ENCODE measurements at regions not wholly inside any gene's neighbourhood (a gene's known extent, or its start where the extent isn't known, plus 50 kb on each side); places are given as distances from the start of the nearest gene placed in this dataset.

- no peaks in the 10 kb centered on the region for H3K36me3 ChIP-seq (ENCODE audit: control insufficient read depth, insufficient read depth, low read length)
- ChIA-PET POLR2A (no interaction called here), CTCF (interaction anchor here (0.6 kb wide), 1 partner anchor 382 kb away, joined by 4 read pairs; no protein-coding TSS in a partner anchor)
- no peak overlapping the region for H3K4me3 ChIP-seq (ENCODE audit: low read depth, low read length)
- no peak for TF ChIP-seq CTCF (IDR thresholded peaks at IDR 0.05; ENCODE audit: insufficient read depth, low read depth, low read length)
- DNase-seq (ENCODE audit: low read depth): no peak
- no peaks in the 10 kb centered on the region for H3K27me3 ChIP-seq (ENCODE audit: control insufficient read depth, insufficient read depth, low read length)
These were observed 947.6 kb upstream of the POT1 start for GRCh38 chr7:125877246-125877645.

GRCh38 chr7:125876431-125876830 lies 946.8 kb upstream of the POT1 start:
- Histone ChIP-seq H3K27me3 (ENCODE audit: control insufficient read depth, insufficient read depth, low read length) (no peaks in the 10 kb centered on the region), H3K36me3 (ENCODE audit: control insufficient read depth, insufficient read depth, low read length) (no peaks in the 10 kb centered on the region), H3K4me3 (ENCODE audit: low read depth, low read length) (no peak overlapping the region)
- CTCF ChIA-PET: no interaction called here
- DNase-seq (ENCODE audit: low read depth): no peak
- POLR2A ChIA-PET: no interaction called here
- no peak for TF ChIP-seq CTCF (IDR thresholded peaks at IDR 0.05; ENCODE audit: insufficient read depth, low read depth, low read length)

GRCh38 chr7:125871431-125871830 lies 941.8 kb upstream of the POT1 start:
- TF ChIP-seq CTCF (IDR thresholded peaks at IDR 0.05; ENCODE audit: insufficient read depth, low read depth, low read length): no peak
- POLR2A ChIA-PET: no interaction called here

GRCh38 chr7:125857606-125858005 lies 928.0 kb upstream of the POT1 start:
- ChIA-PET CTCF (no interaction called here), POLR2A (no interaction called here)

More at GRCh38 chr7:125871431-125871830, 941.8 kb upstream of the POT1 start:
- DNase-seq (ENCODE audit: low read depth): no peak
- H3K27me3 ChIP-seq (ENCODE audit: control insufficient read depth, insufficient read depth, low read length): no peaks in the 10 kb centered on the region
- no peak overlapping the region for H3K4me3 ChIP-seq (ENCODE audit: low read depth, low read length)
- CTCF ChIA-PET: no interaction called here
- H3K36me3 ChIP-seq (ENCODE audit: control insufficient read depth, insufficient read depth, low read length): no peaks in the 10 kb centered on the region

DNA sequence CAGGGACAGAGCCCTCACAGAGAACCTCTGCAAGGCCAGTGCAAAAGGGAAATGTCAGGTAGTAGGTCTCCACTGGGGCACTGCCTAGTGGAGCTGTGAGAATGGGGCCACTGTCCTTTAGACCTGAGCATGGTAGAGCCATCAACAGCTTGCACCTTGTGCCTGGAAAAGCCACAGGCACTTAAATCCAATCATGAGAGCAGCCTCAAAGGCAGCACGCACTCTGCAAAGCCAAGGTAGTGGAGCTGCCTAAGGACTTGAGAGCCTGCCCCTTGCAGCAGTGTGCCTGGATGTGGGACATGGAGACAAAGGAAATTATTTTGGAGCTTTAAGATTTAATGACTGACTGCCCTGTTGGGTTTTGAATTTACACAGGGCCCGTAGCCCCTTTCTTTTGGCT lies 918.5 kb upstream of the POT1 start:
- Histone ChIP-seq H3K36me3 (ENCODE audit: control insufficient read depth, insufficient read depth, low read length) (no peaks in the 10 kb centered on the region), H3K4me3 (ENCODE audit: low read depth, low read length) (no peak overlapping the region), H3K27me3 (ENCODE audit: control insufficient read depth, insufficient read depth, low read length) (no peaks in the 10 kb centered on the region)
- POLR2A ChIA-PET: no interaction called here
- no peak for TF ChIP-seq CTCF (IDR thresholded peaks at IDR 0.05; ENCODE audit: insufficient read depth, low read depth, low read length)
- CTCF ChIA-PET: no interaction called here
- no peak for DNase-seq (ENCODE audit: low read depth)

More at GRCh38 chr7:125857606-125858005, 928.0 kb upstream of the POT1 start:
- Histone ChIP-seq H3K36me3 (ENCODE audit: control insufficient read depth, insufficient read depth, low read length) (no peaks in the 10 kb centered on the region), H3K4me3 (ENCODE audit: low read depth, low read length) (no peak overlapping the region), H3K27me3 (ENCODE audit: control insufficient read depth, insufficient read depth, low read length) (no peaks in the 10 kb centered on the region)
- no peak for TF ChIP-seq CTCF (IDR thresholded peaks at IDR 0.05; ENCODE audit: insufficient read depth, low read depth, low read length)
- DNase-seq (ENCODE audit: low read depth): no peak
